ENCODE measurements at regions not wholly inside any gene's neighbourhood (a gene's known extent, or its start where the extent isn't known, plus 50 kb on each side); places are given as distances from the start of the nearest gene placed in this dataset.

DNA sequence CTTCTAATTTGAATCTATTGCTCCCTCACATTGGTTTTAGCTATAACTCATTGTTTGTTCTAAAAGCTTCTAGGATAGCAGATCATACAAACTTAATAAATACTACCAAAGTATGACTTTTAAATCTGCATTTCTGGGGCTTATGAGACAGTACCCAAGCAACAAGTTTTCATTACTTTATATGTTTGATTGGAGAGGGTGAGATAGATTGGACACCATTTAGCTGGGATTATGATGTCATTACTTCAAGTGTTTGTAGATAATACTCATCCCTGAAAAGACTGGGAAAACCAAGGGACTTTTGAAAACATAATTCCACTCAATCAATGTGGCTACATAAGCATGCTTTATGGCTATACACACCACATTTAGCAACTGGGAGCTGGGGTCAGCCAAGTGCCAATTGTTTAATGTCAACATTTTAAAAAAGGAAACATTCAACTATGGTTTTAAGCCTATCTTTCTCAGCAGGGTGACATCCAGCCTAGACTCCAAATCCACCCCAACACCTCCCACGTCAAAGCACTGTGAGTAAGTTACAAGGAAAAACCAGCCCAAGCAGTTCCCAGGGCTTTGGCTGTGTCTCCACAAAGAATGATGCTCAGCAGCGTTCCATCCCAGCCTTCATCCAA, 119.9 kb downstream of the ETAA1 start:
- no peak for TF ChIP-seq CTCF (conservative IDR thresholded peaks at IDR 0.05; ENCODE audit: low read depth, low read length)
- TF ChIP-seq EZH2 (IDR thresholded peaks at IDR 0.05; ENCODE audit: borderline replicate concordance, low read depth, low read length, poor library complexity, severe bottlenecking), result no peak
- no peak for DNase-seq (ENCODE audit: low spot score)
- intact Hi-C loops (cut with micrococcal nuclease; ENCODE audit: unreplicated experiment), result no loop called here
- POLR2A ChIA-PET (ENCODE audit: low non-redundant PET), result no interaction called here
- H3K27me3 ChIP-seq (replicated peaks; ENCODE audit: insufficient read depth, low read depth, low read length, poor library complexity), result no peaks in the 10 kb centered on the region
- no peaks in the 10 kb centered on the region for H3K36me3 ChIP-seq (ENCODE audit: insufficient read depth, low read length, poor library complexity, severe bottlenecking)
- H3K27ac ChIP-seq (ENCODE audit: low read depth, low read length, poor library complexity, severe bottlenecking), result no peak overlapping the region
- BruUV-seq (replicated peaks), result no TSS peak
- CTCF ChIA-PET, result no interaction called here
- H3K4me1 ChIP-seq (ENCODE audit: insufficient read depth, low read length, poor library complexity, severe bottlenecking), result no peaks in the 10 kb centered on the region
- no peaks in the 10 kb centered on the region for H3K9me3 ChIP-seq (ENCODE audit: low read depth, low read length, poor library complexity, severe bottlenecking)
- H3K4me3 ChIP-seq (ENCODE audit: low read depth, low read length, poor library complexity, severe bottlenecking), result no peak overlapping the region

GRCh38 chr2:67522148-67522547, 125.0 kb downstream of the ETAA1 start:
- H3K4me3 ChIP-seq (ENCODE audit: low read depth, low read length, poor library complexity, severe bottlenecking), result no peak overlapping the region
- no TSS peak for BruUV-seq (replicated peaks)
- H3K4me1 ChIP-seq (ENCODE audit: insufficient read depth, low read length, poor library complexity, severe bottlenecking), result peaks cover 6% of the 10 kb centered on the region
- intact Hi-C loops (cut with micrococcal nuclease; ENCODE audit: unreplicated experiment), result no loop called here
- no peak overlapping the region for H3K27ac ChIP-seq (ENCODE audit: low read depth, low read length, poor library complexity, severe bottlenecking)
- no peaks in the 10 kb centered on the region for H3K36me3 ChIP-seq (ENCODE audit: insufficient read depth, low read length, poor library complexity, severe bottlenecking)
- no peak for TF ChIP-seq EZH2 (IDR thresholded peaks at IDR 0.05; ENCODE audit: borderline replicate concordance, low read depth, low read length, poor library complexity, severe bottlenecking)
- TF ChIP-seq CTCF (conservative IDR thresholded peaks at IDR 0.05; ENCODE audit: low read depth, low read length), result no peak
- H3K27me3 ChIP-seq (replicated peaks; ENCODE audit: insufficient read depth, low read depth, low read length, poor library complexity), result no peaks in the 10 kb centered on the region
- DNase-seq (ENCODE audit: low spot score), result no peak
- POLR2A ChIA-PET (ENCODE audit: low non-redundant PET), result no interaction called here
- H3K9me3 ChIP-seq (ENCODE audit: low read depth, low read length, poor library complexity, severe bottlenecking), result no peaks in the 10 kb centered on the region
- CTCF ChIA-PET, result no interaction called here

GRCh38 chr2:67524213-67524612, 127.1 kb downstream of the ETAA1 start:
- Histone ChIP-seq H3K9me3 (ENCODE audit: low read depth, low read length, poor library complexity, severe bottlenecking) (no peaks in the 10 kb centered on the region), H3K4me3 (ENCODE audit: low read depth, low read length, poor library complexity, severe bottlenecking) (no peak overlapping the region), H3K36me3 (ENCODE audit: insufficient read depth, low read length, poor library complexity, severe bottlenecking) (no peaks in the 10 kb centered on the region), H3K4me1 (ENCODE audit: insufficient read depth, low read length, poor library complexity, severe bottlenecking) (peaks cover 6% of the 10 kb centered on the region), H3K27me3 (replicated peaks; ENCODE audit: insufficient read depth, low read depth, low read length, poor library complexity) (no peaks in the 10 kb centered on the region), H3K27ac (ENCODE audit: low read depth, low read length, poor library complexity, severe bottlenecking) (no peak overlapping the region)
- DNase-seq (ENCODE audit: low spot score), result no peak
- no peak for TF ChIP-seq EZH2 (IDR thresholded peaks at IDR 0.05; ENCODE audit: borderline replicate concordance, low read depth, low read length, poor library complexity, severe bottlenecking)
- TF ChIP-seq CTCF (conservative IDR thresholded peaks at IDR 0.05; ENCODE audit: low read depth, low read length), result no peak
- no TSS peak for BruUV-seq (replicated peaks)
- POLR2A ChIA-PET (ENCODE audit: low non-redundant PET), result no interaction called here
- CTCF ChIA-PET, result no interaction called here
- intact Hi-C loops (cut with micrococcal nuclease; ENCODE audit: unreplicated experiment), result no loop called here
